ENCODE measurements at regions not wholly inside any gene's neighbourhood (a gene's known extent, or its start where the extent isn't known, plus 50 kb on each side); places are given as distances from the start of the nearest gene placed in this dataset.

DNA sequence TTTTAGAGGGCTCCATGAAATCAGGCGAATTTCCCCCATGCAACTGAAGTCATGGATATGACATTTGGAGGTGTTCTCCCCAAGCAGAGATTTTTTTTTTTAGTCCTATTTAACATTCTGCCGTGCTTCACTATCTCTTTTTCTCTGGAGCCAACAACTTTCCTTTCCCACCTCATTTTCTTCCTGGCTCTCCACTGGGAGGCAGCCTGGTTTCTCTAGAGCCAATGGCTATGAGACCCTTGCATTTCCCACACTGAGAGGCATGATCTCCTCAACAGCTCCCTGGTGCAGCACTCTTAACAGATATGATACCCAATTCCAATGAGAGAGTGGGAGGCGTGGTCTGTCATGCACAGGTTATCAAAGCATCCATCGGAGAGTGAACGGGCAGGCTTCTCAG is 310.8 kb downstream of the DRD1 start:
- H3K9me3 Mint-ChIP-seq (ENCODE audit: unreplicated experiment) = peaks cover 16% of the 10 kb centered on the region
- H3K4me3 Mint-ChIP-seq (ENCODE audit: unreplicated experiment) = no peak overlapping the region
- no peak for DNase-seq (ENCODE audit: unreplicated experiment)
- POLR2A ChIA-PET = no interaction called here
- CTCF ChIA-PET = interaction anchor here (0.7 kb wide), 1 partner anchor 331 kb away, joined by 4 read pairs; no protein-coding TSS in a partner anchor
- intact Hi-C loops (cut with micrococcal nuclease) = no loop called here
- H3K27me3 Mint-ChIP-seq (ENCODE audit: insufficient read depth, unreplicated experiment) = no peaks in the 10 kb centered on the region
- no peaks in the 10 kb centered on the region for H3K36me3 Mint-ChIP-seq (ENCODE audit: insufficient read depth, unreplicated experiment)
- H3K27ac Mint-ChIP-seq (ENCODE audit: low read depth, unreplicated experiment) = no peak overlapping the region
- H3K4me1 Mint-ChIP-seq (ENCODE audit: insufficient read depth, unreplicated experiment) = no peaks in the 10 kb centered on the region
- TF ChIP-seq, protein P1, sequence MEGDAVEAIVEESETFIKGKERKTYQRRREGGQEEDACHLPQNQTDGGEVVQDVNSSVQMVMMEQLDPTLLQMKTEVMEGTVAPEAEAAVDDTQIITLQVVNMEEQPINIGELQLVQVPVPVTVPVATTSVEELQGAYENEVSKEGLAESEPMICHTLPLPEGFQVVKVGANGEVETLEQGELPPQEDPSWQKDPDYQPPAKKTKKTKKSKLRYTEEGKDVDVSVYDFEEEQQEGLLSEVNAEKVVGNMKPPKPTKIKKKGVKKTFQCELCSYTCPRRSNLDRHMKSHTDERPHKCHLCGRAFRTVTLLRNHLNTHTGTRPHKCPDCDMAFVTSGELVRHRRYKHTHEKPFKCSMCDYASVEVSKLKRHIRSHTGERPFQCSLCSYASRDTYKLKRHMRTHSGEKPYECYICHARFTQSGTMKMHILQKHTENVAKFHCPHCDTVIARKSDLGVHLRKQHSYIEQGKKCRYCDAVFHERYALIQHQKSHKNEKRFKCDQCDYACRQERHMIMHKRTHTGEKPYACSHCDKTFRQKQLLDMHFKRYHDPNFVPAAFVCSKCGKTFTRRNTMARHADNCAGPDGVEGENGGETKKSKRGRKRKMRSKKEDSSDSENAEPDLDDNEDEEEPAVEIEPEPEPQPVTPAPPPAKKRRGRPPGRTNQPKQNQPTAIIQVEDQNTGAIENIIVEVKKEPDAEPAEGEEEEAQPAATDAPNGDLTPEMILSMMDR (IDR thresholded peaks at IDR 0.05; ENCODE audit: unreplicated experiment) = no peak
- no TSS peak for BruUV-seq (replicated peaks)

DNA sequence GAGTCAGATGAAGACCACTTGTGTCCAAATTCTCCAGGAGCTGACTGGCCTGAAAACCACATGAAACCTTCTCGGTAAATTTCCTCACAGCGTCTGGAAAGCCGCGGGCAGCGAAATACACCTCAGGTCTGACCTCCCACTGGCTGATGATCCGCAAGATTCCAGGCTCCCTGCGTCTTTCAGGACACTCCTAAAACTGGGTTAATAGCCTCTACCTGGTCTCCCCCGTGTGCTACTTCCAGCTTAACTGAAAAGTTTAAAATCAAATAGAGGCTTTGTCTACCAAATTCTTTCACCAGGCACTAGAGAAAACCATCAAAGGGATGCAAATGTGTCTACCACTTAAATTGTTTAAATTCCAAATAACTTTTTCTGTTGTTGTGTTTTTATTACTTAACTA is 312.6 kb downstream of the DRD1 start:
- no peak overlapping the region for H3K27ac Mint-ChIP-seq (ENCODE audit: low read depth, unreplicated experiment)
- ChIA-PET POLR2A (no interaction called here), CTCF (interaction anchor here (1.0 kb wide), 1 partner anchor 18 kb away, joined by 4 read pairs; no protein-coding TSS in a partner anchor)
- no peaks in the 10 kb centered on the region for H3K4me1 Mint-ChIP-seq (ENCODE audit: insufficient read depth, unreplicated experiment)
- no peaks in the 10 kb centered on the region for H3K36me3 Mint-ChIP-seq (ENCODE audit: insufficient read depth, unreplicated experiment)
- H3K4me3 Mint-ChIP-seq (ENCODE audit: unreplicated experiment) = no peak overlapping the region
- no peaks in the 10 kb centered on the region for H3K27me3 Mint-ChIP-seq (ENCODE audit: insufficient read depth, unreplicated experiment)
- DNase-seq (ENCODE audit: unreplicated experiment) = no peak
- no TSS peak for BruUV-seq (replicated peaks)
- intact Hi-C loops (cut with micrococcal nuclease) = no loop called here
- TF ChIP-seq, protein P1 (IDR thresholded peaks at IDR 0.05; ENCODE audit: unreplicated experiment) = no peak
- H3K9me3 Mint-ChIP-seq (ENCODE audit: unreplicated experiment) = peaks cover 16% of the 10 kb centered on the region

DNA sequence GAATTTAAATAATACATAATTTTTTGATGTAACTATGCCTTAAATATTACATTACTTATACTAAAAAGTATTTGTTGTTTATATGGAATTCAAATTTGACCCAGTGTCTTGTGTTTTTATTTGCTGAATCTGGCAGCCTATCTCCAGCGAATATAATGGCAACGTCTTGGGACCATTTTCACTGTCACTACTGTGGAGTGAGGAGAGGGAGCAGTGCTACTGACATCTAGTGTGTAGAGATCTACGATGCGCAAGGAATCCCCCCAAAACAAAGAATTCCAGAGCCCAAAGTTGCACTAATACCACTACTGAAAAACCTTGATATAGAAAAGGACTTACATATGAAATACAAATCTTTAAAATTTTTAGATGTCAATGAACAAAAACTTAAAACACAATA is 314.4 kb downstream of the DRD1 start:
- Mint-ChIP-seq H3K36me3 (ENCODE audit: insufficient read depth, unreplicated experiment) (no peaks in the 10 kb centered on the region), H3K4me1 (ENCODE audit: insufficient read depth, unreplicated experiment) (no peaks in the 10 kb centered on the region), H3K4me3 (ENCODE audit: unreplicated experiment) (no peak overlapping the region), H3K9me3 (ENCODE audit: unreplicated experiment) (peaks cover 7% of the 10 kb centered on the region), H3K27me3 (ENCODE audit: insufficient read depth, unreplicated experiment) (no peaks in the 10 kb centered on the region), H3K27ac (ENCODE audit: low read depth, unreplicated experiment) (no peak overlapping the region)
- TF ChIP-seq, protein P1 (IDR thresholded peaks at IDR 0.05; ENCODE audit: unreplicated experiment) = no peak
- ChIA-PET CTCF (no interaction called here), POLR2A (no interaction called here)
- no TSS peak for BruUV-seq (replicated peaks)
- intact Hi-C loops (cut with micrococcal nuclease) = no loop called here
- DNase-seq (ENCODE audit: unreplicated experiment) = no peak

DNA sequence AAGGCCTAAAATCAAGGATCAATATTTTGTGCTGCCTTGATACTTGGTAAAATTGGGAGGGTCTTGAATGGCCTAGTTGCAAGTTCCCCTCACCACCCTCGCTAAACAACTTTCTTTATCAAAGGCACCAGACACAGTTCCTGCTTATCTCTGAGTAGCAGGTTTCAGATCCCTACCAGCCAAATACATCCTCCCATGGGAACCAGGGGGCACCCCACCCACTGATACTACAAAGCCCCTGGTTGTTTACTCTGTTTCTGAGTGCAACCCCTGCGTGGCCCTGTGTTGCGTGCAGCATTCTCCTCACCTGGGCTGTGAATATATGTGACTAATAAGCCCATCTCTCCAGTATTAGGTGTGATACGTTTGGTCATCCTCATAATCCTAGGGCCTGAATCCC is 314.9 kb downstream of the DRD1 start:
- Mint-ChIP-seq H3K4me1 (ENCODE audit: insufficient read depth, unreplicated experiment) (no peaks in the 10 kb centered on the region), H3K36me3 (ENCODE audit: insufficient read depth, unreplicated experiment) (no peaks in the 10 kb centered on the region), H3K27ac (ENCODE audit: low read depth, unreplicated experiment) (no peak overlapping the region), H3K27me3 (ENCODE audit: insufficient read depth, unreplicated experiment) (no peaks in the 10 kb centered on the region), H3K4me3 (ENCODE audit: unreplicated experiment) (no peak overlapping the region), H3K9me3 (ENCODE audit: unreplicated experiment) (peaks cover 7% of the 10 kb centered on the region)
- ChIA-PET CTCF (no interaction called here), POLR2A (interaction anchor here (1.8 kb wide), 1 partner anchor 41 kb away, joined by 3 read pairs; no protein-coding TSS in a partner anchor)
- TF ChIP-seq, protein P1 (IDR thresholded peaks at IDR 0.05; ENCODE audit: unreplicated experiment) = no peak
- no peak for DNase-seq (ENCODE audit: unreplicated experiment)
- BruUV-seq (replicated peaks) = no TSS peak
- intact Hi-C loops (cut with micrococcal nuclease) = no loop called here

All from MCF 10A (cell line).